K562 (cell line): ENCODE measurements at regions not wholly inside any gene's neighbourhood (a gene's known extent, or its start where the extent isn't known, plus 50 kb on each side); places are given as distances from the start of the nearest gene placed in this dataset.

ENCODE experiments used
- ATAC-seq: fragments of 200-7000 bp; cut with Tn5 transposase; 3 replicates; pipeline ENCODE4 v1.9.1; 2020; ENCODE audit warnings: moderate library complexity
- BruUV-seq: library from RNA; stranded (reverse); fragments of 400-500 nt; replicated peaks from 2 replicates; lab custom pipeline; 2021; lab: Mats Ljungman, UMichigan
- CTCF ChIA-PET: fragments of 300-600 bp; formaldehyde crosslinking; extraction: SDS; loops from one replicate; lab custom pipeline; 2021; ENCODE audit warnings: low intra/inter-chr PET ratio; lab: Yijun Ruan, JAX
- POLR2A ChIA-PET: fragments of 300-600, 350-650 bp; sonication (Branson Sonifier 250); formaldehyde crosslinking; extraction: SDS; loops from one replicate; lab custom pipeline; 2021; ENCODE audit warnings: antibody characterized with exemption, inconsistent platforms; lab: Yijun Ruan, JAX
- DNase-seq, 4 experiments: peaks; one replicate each; pipeline versions ENCODE4 v3.0.0 to v3.0.0-alpha.2; 2011 to 2018; ENCODE audit warnings: low spot score in 3 of 4, mixed read lengths in 3 of 4; ENCODE audit errors: extremely low read depth in 1 of 4
- FAIRE-seq: peaks from 2 replicates; lab custom pipeline; 2011; peaks lifted over from hg19 to GRCh38; lab: Jason Lieb, UNC
- H2AFZ ChIP-seq: 2 replicates; pipeline ENCODE4 v1.6.0; 2011; ENCODE audit warnings: low read depth, low read length, control low read depth, inconsistent platforms
- H3K27ac ChIP-seq: fragments of 200-600 bp; 3 replicates; pipeline ENCODE4 v1.8.0; 2011; ENCODE audit warnings: low read depth, mild to moderate bottlenecking, control low read depth, inconsistent platforms, low read length, moderate library complexity, mixed read lengths; ENCODE audit errors: extremely low read depth
- H3K27me3 ChIP-seq, 2 experiments: fragments of 300-600 bp in 1 of 2; 2 replicates in 1 of 2; 3 replicates in 1 of 2; pipeline versions ENCODE4 v1.6.0 to v1.8.0; 2011; ENCODE audit warnings: inconsistent platforms in 2 of 2, low read length in 2 of 2, mild to moderate bottlenecking in 1 of 2, mixed read lengths in 1 of 2, moderate library complexity in 1 of 2; ENCODE audit not compliant: control insufficient read depth in 2 of 2, insufficient read depth in 2 of 2
- H3K36me3 ChIP-seq: fragments of 300-600 bp; 3 replicates; pipeline ENCODE4 v1.8.0; 2011; ENCODE audit warnings: mild to moderate bottlenecking, low read length, inconsistent platforms; ENCODE audit not compliant: control insufficient read depth, insufficient read depth
- H3K4me1 ChIP-seq, 2 experiments: fragments of 200-600 bp in 1 of 2; replicated peaks in 1 of 2; 2 replicates in 1 of 2; 3 replicates in 1 of 2; pipeline versions ENCODE4 v1.5.1 to v1.8.0; 2011; ENCODE audit warnings: inconsistent platforms in 2 of 2, low read length in 2 of 2, mild to moderate bottlenecking in 1 of 2, mixed read lengths in 1 of 2, moderate library complexity in 1 of 2; ENCODE audit not compliant: control insufficient read depth in 2 of 2, insufficient read depth in 2 of 2
- H3K4me2 ChIP-seq: 2 replicates; pipeline ENCODE4 v1.6.1; 2011; ENCODE audit warnings: low read length, control low read depth, inconsistent platforms, mixed read lengths; ENCODE audit not compliant: insufficient read depth
- H3K4me3 ChIP-seq: fragments of 200-600 bp; sonication (generic), shearing (Covaris generic); 2 replicates; pipeline ENCODE4 v1.5.1; 2016; ENCODE audit warnings: control low read depth, inconsistent platforms
- H3K79me2 ChIP-seq: fragments of 200-600 bp; 3 replicates; pipeline ENCODE4 v1.8.0; 2011; ENCODE audit warnings: low read length, inconsistent platforms; ENCODE audit not compliant: control insufficient read depth, insufficient read depth
- H3K9ac ChIP-seq, 2 experiments: 2 replicates each; pipeline versions ENCODE4 v1.6.0 to v1.6.1; 2011; ENCODE audit warnings: low read depth in 2 of 2, low read length in 2 of 2, control low read depth in 1 of 2, inconsistent platforms in 1 of 2, mild to moderate bottlenecking in 1 of 2, mixed read lengths in 1 of 2; ENCODE audit not compliant: insufficient read depth in 1 of 2
- H3K9me1 ChIP-seq: one replicate; pipeline ENCODE4 v1.6.0; 2011; ENCODE audit warnings: inconsistent platforms, mild to moderate bottlenecking, low read length, moderate library complexity; ENCODE audit not compliant: control insufficient read depth, insufficient read depth
- H3K9me3 ChIP-seq: replicated peaks from 2 replicates; pipeline ENCODE4 v1.5.1; 2011; ENCODE audit warnings: low read depth, low read length, inconsistent platforms; ENCODE audit not compliant: control insufficient read depth, insufficient read depth
- H4K20me1 ChIP-seq: replicated peaks from 2 replicates; pipeline ENCODE4 v1.6.1; 2011; ENCODE audit warnings: low read length, inconsistent platforms, mixed read lengths; ENCODE audit not compliant: control insufficient read depth, insufficient read depth
- BDP1 ChIP-seq: IDR thresholded peaks from 3 replicates; pipeline ENCODE4 v1.6.1; 2011; ENCODE audit not compliant: insufficient read length, insufficient read depth
- MYBL2 ChIP-seq, 2 experiments: fragments of 450-650 bp in 1 of 2; sonication (generic) in 1 of 2; formaldehyde crosslinking in 1 of 2; IDR thresholded peaks; 2 replicates each; pipeline versions ENCODE4 v1.6.1 to v1.8.1; 2017 to 2022; ENCODE audit warnings: borderline replicate concordance in 1 of 2, inconsistent platforms in 1 of 2, low read depth in 1 of 2, mild to moderate bottlenecking in 1 of 2, missing genetic modification reagents in 1 of 2, moderate library complexity in 1 of 2
- RAD21 ChIP-seq, 2 experiments: fragments of 250-450 bp in 1 of 2; fragments of 450-650 bp in 1 of 2; sonication (Bioruptor Pico) in 1 of 2; formaldehyde crosslinking in 1 of 2; IDR thresholded peaks in 1 of 2; conservative IDR thresholded peaks in 1 of 2; 2 replicates each; pipeline versions ENCODE4 v1.4.0 to v1.8.0; 2020 to 2022; ENCODE audit warnings: mild to moderate bottlenecking in 2 of 2, moderate library complexity in 1 of 2
- ZBED1 ChIP-seq: IDR thresholded peaks from 2 replicates; pipeline ENCODE4 v1.6.1; 2014
- ZNF3 ChIP-seq: fragments of 250-450 bp; sonication (Bioruptor Pico); IDR thresholded peaks from 2 replicates; pipeline ENCODE4 v1.5.0; 2021; ENCODE audit warnings: mild to moderate bottlenecking, moderate library complexity
- ZNF324 ChIP-seq: fragments of 250-450 bp; sonication (Bioruptor Pico); IDR thresholded peaks from 2 replicates; pipeline ENCODE4 v1.4.0; 2020; ENCODE audit warnings: mild to moderate bottlenecking
- WGBS: fragments of 100-300 bp; shearing (Covaris generic); methylation state at CpG from one replicate; pipeline ENCODE4 v1.1.6; 2016; ENCODE audit warnings: low coverage, mixed read lengths; ENCODE audit not compliant: insufficient coverage; ENCODE audit errors: missing lambda C conversion rate; 5-methylcytosine and 5-hydroxymethylcytosine counted together
- in situ Hi-C: fragments of 300-500 bp; cut with MboI; formaldehyde crosslinking; loops from 4 replicates; pipeline ENCODE4 v1.15.0; 2018; ENCODE audit warnings: inconsistent platforms, mixed read lengths
- intact Hi-C: fragments of 100-400 bp; cut with micrococcal nuclease; formaldehyde crosslinking; loops from 2 replicates; pipeline ENCODE4 v1.14.2; 2022
- TF ChIP-seq, protein P1 (sequence below): fragments of 250-450 bp; sonication (Bioruptor Pico); IDR thresholded peaks from 2 replicates; pipeline ENCODE4 v1.4.0; 2020
- TF ChIP-seq, protein P2 (sequence below): fragments of 250-450 bp; sonication (Bioruptor Pico); IDR thresholded peaks from 2 replicates; pipeline ENCODE4 v1.5.1; 2021; ENCODE audit warnings: mild to moderate bottlenecking
- TF ChIP-seq, protein P3 (sequence below): fragments of 450-650 bp; IDR thresholded peaks from 2 replicates; pipeline ENCODE4 v1.6.1; 2016; ENCODE audit warnings: antibody characterized with exemption
- TF ChIP-seq, protein P4 (sequence below): sonication (generic); formaldehyde crosslinking; IDR thresholded peaks from 2 replicates; pipeline ENCODE4 v1.5.0; 2020; ENCODE audit warnings: missing genetic modification reagents

DNA sequence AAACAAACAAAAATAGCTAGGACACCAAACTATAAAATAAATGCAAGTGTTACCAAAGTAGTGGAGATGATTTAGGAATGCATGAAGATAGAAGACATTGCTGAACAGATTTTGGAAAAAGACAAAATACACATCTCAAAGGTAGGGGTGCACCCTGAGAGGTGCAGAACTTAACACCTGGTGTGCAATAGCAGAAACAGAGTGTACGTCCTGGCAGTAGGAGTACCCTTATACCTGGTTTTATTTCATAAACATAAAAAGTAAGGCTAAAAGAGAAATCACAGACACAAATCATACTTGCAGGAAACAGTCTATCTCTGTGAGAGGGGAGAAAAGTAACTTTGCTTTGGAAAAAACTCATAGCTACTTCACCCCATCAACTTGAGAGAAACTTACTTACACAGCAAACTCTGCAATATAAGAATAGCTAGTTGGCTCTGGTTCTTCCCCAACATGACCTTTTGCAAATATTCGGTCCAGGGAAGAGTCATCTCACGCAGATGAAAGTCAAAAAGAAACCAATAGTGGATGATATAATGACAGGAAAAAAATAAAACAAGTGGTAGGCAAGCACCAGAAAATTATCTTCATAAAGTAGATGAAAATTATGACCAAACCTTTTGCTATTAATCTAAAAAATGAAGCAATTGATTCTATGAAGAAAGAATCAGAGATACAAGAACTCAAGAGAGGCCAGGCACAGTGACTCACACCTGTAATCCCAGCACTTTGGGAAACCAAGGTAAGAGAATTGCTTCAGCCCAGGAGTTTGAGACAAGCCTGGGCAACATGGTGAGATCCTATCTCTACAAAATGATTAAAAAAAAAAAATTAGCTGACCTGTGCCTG is 108.9 kb upstream of the BNIP2 start:
- H3K4me1 ChIP-seq: no peaks in the 10 kb centered on the region
- H3K27ac ChIP-seq: no peak overlapping the region
- 0% methylated on average over 3 of the region's 3 CpGs for WGBS
- no peak overlapping the region for H3K9ac ChIP-seq
- H3K9me1 ChIP-seq: no peaks in the 10 kb centered on the region
- ATAC-seq: no peak
- H3K27me3 ChIP-seq: peaks cover 0 to 1% of the 10 kb centered on the region in 2 experiments; a peak in 2 of 5 replicates
- BruUV-seq: no TSS peak
- no peak for FAIRE-seq
- H4K20me1 ChIP-seq: no peaks in the 10 kb centered on the region
- DNase-seq: no peak
- H3K4me3 ChIP-seq: no peak overlapping the region
- H3K79me2 ChIP-seq: no peaks in the 10 kb centered on the region
- intact Hi-C loops (no loop called here), in situ Hi-C loops (no loop called here)
- CTCF ChIA-PET: no interaction called here
- H2AFZ ChIP-seq: no peak overlapping the region
- H3K4me2 ChIP-seq: no peak overlapping the region
- no peaks in the 10 kb centered on the region for H3K36me3 ChIP-seq
- POLR2A ChIA-PET: interaction anchor here (0.6 to 1.2 kb wide), 2 partner anchors 12 to 52 kb away, joined by 3 read pairs; no protein-coding TSS in a partner anchor
- no peaks in the 10 kb centered on the region for H3K9me3 ChIP-seq
- TF ChIP-seq, protein P1, sequence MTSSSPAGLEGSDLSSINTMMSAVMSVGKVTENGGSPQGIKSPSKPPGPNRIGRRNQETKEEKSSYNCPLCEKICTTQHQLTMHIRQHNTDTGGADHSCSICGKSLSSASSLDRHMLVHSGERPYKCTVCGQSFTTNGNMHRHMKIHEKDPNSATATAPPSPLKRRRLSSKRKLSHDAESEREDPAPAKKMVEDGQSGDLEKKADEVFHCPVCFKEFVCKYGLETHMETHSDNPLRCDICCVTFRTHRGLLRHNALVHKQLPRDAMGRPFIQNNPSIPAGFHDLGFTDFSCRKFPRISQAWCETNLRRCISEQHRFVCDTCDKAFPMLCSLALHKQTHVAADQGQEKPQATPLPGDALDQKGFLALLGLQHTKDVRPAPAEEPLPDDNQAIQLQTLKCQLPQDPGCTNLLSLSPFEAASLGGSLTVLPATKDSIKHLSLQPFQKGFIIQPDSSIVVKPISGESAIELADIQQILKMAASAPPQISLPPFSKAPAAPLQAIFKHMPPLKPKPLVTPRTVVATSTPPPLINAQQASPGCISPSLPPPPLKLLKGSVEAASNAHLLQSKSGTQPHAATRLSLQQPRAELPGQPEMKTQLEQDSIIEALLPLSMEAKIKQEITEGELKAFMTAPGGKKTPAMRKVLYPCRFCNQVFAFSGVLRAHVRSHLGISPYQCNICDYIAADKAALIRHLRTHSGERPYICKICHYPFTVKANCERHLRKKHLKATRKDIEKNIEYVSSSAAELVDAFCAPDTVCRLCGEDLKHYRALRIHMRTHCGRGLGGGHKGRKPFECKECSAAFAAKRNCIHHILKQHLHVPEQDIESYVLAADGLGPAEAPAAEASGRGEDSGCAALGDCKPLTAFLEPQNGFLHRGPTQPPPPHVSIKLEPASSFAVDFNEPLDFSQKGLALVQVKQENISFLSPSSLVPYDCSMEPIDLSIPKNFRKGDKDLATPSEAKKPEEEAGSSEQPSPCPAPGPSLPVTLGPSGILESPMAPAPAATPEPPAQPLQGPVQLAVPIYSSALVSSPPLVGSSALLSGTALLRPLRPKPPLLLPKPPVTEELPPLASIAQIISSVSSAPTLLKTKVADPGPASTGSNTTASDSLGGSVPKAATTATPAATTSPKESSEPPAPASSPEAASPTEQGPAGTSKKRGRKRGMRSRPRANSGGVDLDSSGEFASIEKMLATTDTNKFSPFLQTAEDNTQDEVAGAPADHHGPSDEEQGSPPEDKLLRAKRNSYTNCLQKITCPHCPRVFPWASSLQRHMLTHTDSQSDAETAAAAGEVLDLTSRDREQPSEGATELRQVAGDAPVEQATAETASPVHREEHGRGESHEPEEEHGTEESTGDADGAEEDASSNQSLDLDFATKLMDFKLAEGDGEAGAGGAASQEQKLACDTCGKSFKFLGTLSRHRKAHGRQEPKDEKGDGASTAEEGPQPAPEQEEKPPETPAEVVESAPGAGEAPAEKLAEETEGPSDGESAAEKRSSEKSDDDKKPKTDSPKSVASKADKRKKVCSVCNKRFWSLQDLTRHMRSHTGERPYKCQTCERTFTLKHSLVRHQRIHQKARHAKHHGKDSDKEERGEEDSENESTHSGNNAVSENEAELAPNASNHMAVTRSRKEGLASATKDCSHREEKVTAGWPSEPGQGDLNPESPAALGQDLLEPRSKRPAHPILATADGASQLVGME: no peak
- TF ChIP-seq ZNF3 (CRISPR knock-in tag) (no peak), ZBED1 (no peak), RAD21 (CRISPR knock-in tag; conservative IDR thresholded peaks at IDR 0.05 in 1 of 2, IDR thresholded peaks at IDR 0.05 in 1 of 2) (no peak), BDP1 (no peak), ZNF324 (CRISPR knock-in tag) (no peak), MYBL2 (IDR thresholded peaks at IDR 0.05; ENCODE audit: low read depth) (no peak), MYBL2 (CRISPR knock-in tag; IDR thresholded peaks at IDR 0.05; ENCODE audit: borderline replicate concordance) (no peak)
- TF ChIP-seq, protein P2, sequence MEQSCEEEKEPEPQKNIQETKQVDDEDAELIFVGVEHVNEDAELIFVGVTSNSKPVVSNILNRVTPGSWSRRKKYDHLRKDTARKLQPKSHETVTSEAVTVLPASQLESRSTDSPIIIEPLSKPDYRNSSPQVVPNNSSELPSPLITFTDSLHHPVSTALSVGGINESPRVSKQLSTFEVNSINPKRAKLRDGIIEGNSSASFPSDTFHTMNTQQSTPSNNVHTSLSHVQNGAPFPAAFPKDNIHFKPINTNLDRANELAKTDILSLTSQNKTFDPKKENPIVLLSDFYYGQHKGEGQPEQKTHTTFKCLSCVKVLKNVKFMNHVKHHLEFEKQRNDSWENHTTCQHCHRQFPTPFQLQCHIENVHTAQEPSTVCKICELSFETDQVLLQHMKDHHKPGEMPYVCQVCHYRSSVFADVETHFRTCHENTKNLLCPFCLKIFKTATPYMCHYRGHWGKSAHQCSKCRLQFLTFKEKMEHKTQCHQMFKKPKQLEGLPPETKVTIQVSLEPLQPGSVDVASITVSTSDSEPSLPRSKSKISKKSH (CRISPR knock-in tag): no peak
- TF ChIP-seq, protein P3, sequence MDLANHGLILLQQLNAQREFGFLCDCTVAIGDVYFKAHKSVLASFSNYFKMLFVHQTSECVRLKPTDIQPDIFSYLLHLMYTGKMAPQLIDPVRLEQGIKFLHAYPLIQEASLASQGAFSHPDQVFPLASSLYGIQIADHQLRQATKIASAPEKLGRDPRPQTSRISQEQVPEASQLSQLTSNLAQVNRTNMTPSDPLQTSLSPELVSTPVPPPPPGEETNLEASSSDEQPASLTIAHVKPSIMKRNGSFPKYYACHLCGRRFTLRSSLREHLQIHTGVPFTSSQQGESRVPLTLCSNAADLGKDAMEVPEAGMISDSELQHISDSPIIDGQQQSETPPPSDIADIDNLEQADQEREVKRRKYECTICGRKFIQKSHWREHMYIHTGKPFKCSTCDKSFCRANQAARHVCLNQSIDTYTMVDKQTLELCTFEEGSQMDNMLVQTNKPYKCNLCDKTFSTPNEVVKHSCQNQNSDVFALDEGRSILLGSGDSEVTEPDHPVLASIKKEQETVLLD: no peak
- TF ChIP-seq, protein P4, sequence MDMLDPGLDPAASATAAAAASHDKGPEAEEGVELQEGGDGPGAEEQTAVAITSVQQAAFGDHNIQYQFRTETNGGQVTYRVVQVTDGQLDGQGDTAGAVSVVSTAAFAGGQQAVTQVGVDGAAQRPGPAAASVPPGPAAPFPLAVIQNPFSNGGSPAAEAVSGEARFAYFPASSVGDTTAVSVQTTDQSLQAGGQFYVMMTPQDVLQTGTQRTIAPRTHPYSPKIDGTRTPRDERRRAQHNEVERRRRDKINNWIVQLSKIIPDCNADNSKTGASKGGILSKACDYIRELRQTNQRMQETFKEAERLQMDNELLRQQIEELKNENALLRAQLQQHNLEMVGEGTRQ (CRISPR knock-in tag): no peak
